NT2/D1 (cell line): ENCODE measurements at regions not wholly inside any gene's neighbourhood (a gene's known extent, or its start where the extent isn't known, plus 50 kb on each side); places are given as distances from the start of the nearest gene placed in this dataset.

ENCODE experiments used
- SUZ12 ChIP-seq: IDR thresholded peaks from 2 replicates; pipeline ENCODE4 v1.6.1; 2011; ENCODE audit not compliant: insufficient read length, insufficient read depth; ENCODE audit errors: extremely low read depth
- ZNF274 ChIP-seq: IDR thresholded peaks from 2 replicates; pipeline ENCODE4 v1.6.1; 2011; ENCODE audit warnings: mild to moderate bottlenecking, low read depth, low read length

DNA sequence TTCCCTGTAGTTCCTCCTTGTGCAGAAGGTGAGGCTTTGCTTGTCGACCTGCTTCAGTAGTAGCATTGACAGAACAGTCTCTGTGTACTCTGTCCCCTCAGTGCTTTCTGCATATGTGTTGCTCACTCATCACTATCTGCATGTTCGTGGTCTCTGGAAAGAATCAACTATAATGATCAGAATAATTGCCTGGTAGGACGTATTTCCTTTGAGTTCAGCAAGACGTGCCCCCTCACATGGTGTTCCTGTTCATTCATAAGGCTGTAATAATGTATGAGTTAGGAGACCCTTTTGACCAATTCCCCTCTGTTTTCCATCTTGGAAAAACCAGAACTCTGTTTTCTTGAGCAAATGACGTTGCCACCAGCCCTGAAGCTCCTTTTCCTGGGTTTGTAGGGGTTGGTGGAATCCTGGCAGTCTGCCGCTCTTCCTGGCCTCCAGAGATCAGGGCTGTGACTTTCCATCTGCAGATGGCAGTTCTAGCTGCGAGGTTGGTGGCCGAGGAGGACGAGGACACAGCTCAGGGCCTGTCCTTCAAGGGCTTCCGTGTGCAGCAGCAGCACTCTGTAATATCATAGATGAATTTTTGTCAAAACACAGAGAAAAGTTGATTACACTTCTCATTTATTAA, 61.9 kb downstream of the EXOSC2 start:
- TF ChIP-seq SUZ12 = no peak
- no peak for TF ChIP-seq ZNF274
